ENCODE measurements at regions not wholly inside any gene's neighbourhood (a gene's known extent, or its start where the extent isn't known, plus 50 kb on each side); places are given as distances from the start of the nearest gene placed in this dataset.

GRCh38 chr4:153890761-153891160 is 101.9 kb upstream of the SFRP2 start:
- no peak for TF ChIP-seq CTCF (IDR thresholded peaks at IDR 0.05; ENCODE audit: low read depth, low read length)
- TF ChIP-seq POLR2A (IDR thresholded peaks at IDR 0.05; ENCODE audit: extremely low read depth, insufficient read length) = no peak

All from NB4 (cell line).